HepG2 (cell line): ENCODE measurements at regions not wholly inside any gene's neighbourhood (a gene's known extent, or its start where the extent isn't known, plus 50 kb on each side); places are given as distances from the start of the nearest gene placed in this dataset.

Source experiments
- ATAC-seq: fragments of 200-7000 bp; cut with Tn5 transposase; 3 replicates; pipeline ENCODE4 v1.9.1; 2020; ENCODE audit warnings: mild to moderate bottlenecking, moderate library complexity
- BruUV-seq: library from RNA; stranded (reverse); fragments of 400-500 nt; replicated peaks from 2 replicates; lab custom pipeline; 2021; lab: Mats Ljungman, UMichigan
- CTCF ChIA-PET: fragments of 300-600 bp; formaldehyde crosslinking; extraction: SDS; loops from one replicate; lab custom pipeline; 2021; ENCODE audit warnings: low total read pairs, inconsistent platforms, low intra/inter-chr PET ratio; lab: Yijun Ruan, JAX
- POLR2A ChIA-PET: fragments of 350-600 bp; sonication (Branson Sonifier 250); formaldehyde crosslinking; loops from one replicate; lab custom pipeline; 2020; ENCODE audit warnings: antibody characterized with exemption, inconsistent platforms; lab: Yijun Ruan, JAX
- DNase-seq: peaks from one replicate; pipeline ENCODE4 v3.0.0-alpha.2; 2015; ENCODE audit warnings: low spot score
- FAIRE-seq: peaks from 3 replicates; lab custom pipeline; 2011; peaks lifted over from hg19 to GRCh38; lab: Jason Lieb, UNC
- H2AFZ ChIP-seq: one replicate; pipeline ENCODE4 v1.6.1; 2011; ENCODE audit warnings: low read length, inconsistent platforms
- H3K27ac ChIP-seq: fragments of 300-600 bp; 3 replicates; pipeline ENCODE4 v1.8.0; 2011; ENCODE audit warnings: mixed run types, mild to moderate bottlenecking, mixed read lengths, low read length, inconsistent platforms; ENCODE audit not compliant: insufficient read depth; ENCODE audit errors: extremely low read length
- H3K27me3 ChIP-seq, 2 experiments: fragments of 200-600 bp in 1 of 2; 2 replicates in 1 of 2; 3 replicates in 1 of 2; pipeline versions ENCODE4 v1.6.0 to v1.8.0; 2011; ENCODE audit warnings: low read length in 2 of 2, mild to moderate bottlenecking in 2 of 2, moderate library complexity in 2 of 2, inconsistent platforms in 1 of 2; ENCODE audit not compliant: insufficient read depth in 2 of 2, control insufficient read depth in 1 of 2
- H3K36me3 ChIP-seq, 2 experiments: fragments of 200-600 bp in 1 of 2; replicated peaks in 1 of 2; 2 replicates in 1 of 2; 3 replicates in 1 of 2; pipeline versions ENCODE4 v1.5.1 to v1.8.0; 2011; ENCODE audit warnings: low read length in 2 of 2, inconsistent platforms in 1 of 2; ENCODE audit not compliant: insufficient read depth in 2 of 2, control insufficient read depth in 1 of 2
- H3K4me1 ChIP-seq: 2 replicates; pipeline ENCODE4 v1.5.1; 2012; ENCODE audit warnings: low read length, inconsistent platforms; ENCODE audit not compliant: insufficient read depth
- H3K4me2 ChIP-seq: 2 replicates; pipeline ENCODE4 v1.6.0; 2011; ENCODE audit warnings: low read depth, low read length, inconsistent platforms
- H3K4me3 ChIP-seq, 3 experiments: fragments of 200-600 bp in 1 of 3; sonication (generic), shearing (Covaris generic) in 1 of 3; replicated peaks in 1 of 3; 2 replicates each; pipeline ENCODE4 v1.5.1; 2011 to 2016; ENCODE audit warnings: low read length in 3 of 3, inconsistent platforms in 2 of 3, low read depth in 2 of 3, mild to moderate bottlenecking in 2 of 3, control low read depth in 1 of 3, mixed read lengths in 1 of 3; ENCODE audit not compliant: insufficient read depth in 1 of 3
- H3K79me2 ChIP-seq: one replicate; pipeline ENCODE4 v1.6.1; 2011; ENCODE audit warnings: low read length, inconsistent platforms; ENCODE audit not compliant: insufficient read depth
- H3K9ac ChIP-seq: 2 replicates; pipeline ENCODE4 v1.6.0; 2011; ENCODE audit warnings: mild to moderate bottlenecking, low read depth, low read length, inconsistent platforms; ENCODE audit not compliant: insufficient read depth
- H3K9me3 ChIP-seq: 2 replicates; pipeline ENCODE4 v1.5.1; 2012; ENCODE audit warnings: mild to moderate bottlenecking, low read length
- H4K20me1 ChIP-seq: 2 replicates; pipeline ENCODE4 v1.6.0; 2011; ENCODE audit warnings: inconsistent platforms, mild to moderate bottlenecking, low read length, moderate library complexity; ENCODE audit not compliant: insufficient read depth
- ADNP ChIP-seq: sonication (generic); formaldehyde crosslinking; IDR thresholded peaks from 2 replicates; pipeline ENCODE4 v1.4.0; 2020; ENCODE audit warnings: missing genetic modification reagents
- ATF7-NPFF ChIP-seq: sonication (generic); formaldehyde crosslinking; IDR thresholded peaks from 2 replicates; pipeline ENCODE4 v1.8.1; 2023; ENCODE audit warnings: mild to moderate bottlenecking, low read depth, missing genetic modification reagents, moderate library complexity
- DMTF1 ChIP-seq: sonication (generic); formaldehyde crosslinking; IDR thresholded peaks from 2 replicates; pipeline ENCODE4 v1.4.0; 2020; ENCODE audit warnings: mild to moderate bottlenecking, missing genetic modification reagents
- DRAP1 ChIP-seq: IDR thresholded peaks from 2 replicates; pipeline ENCODE4 v1.6.1; 2016; ENCODE audit warnings: missing genetic modification reagents, missing compliant biosample characterization
- ELK4 ChIP-seq: sonication (generic); formaldehyde crosslinking; IDR thresholded peaks from 2 replicates; pipeline ENCODE4 v1.9.0; 2021; ENCODE audit warnings: missing genetic modification reagents, borderline replicate concordance
- EP300 ChIP-seq, 3 experiments: sonication (generic) in 1 of 3; formaldehyde crosslinking in 1 of 3; IDR thresholded peaks; 2 replicates each; pipeline versions ENCODE4 v1.5.1 to v1.6.1; 2011 to 2020; ENCODE audit warnings: low read depth in 2 of 3, low read length in 2 of 3, borderline replicate concordance in 1 of 3, improper control_type of control experiment in 1 of 3, mild to moderate bottlenecking in 1 of 3, missing genetic modification reagents in 1 of 3, moderate library complexity in 1 of 3
- HINFP ChIP-seq: sonication (generic); formaldehyde crosslinking; IDR thresholded peaks from 2 replicates; pipeline ENCODE4 v1.4.0; 2020; ENCODE audit warnings: low read depth, mild to moderate bottlenecking, missing genetic modification reagents
- HMG20A ChIP-seq: IDR thresholded peaks from 2 replicates; pipeline ENCODE4 v1.6.1; 2016; ENCODE audit warnings: borderline replicate concordance
- NCOR1 ChIP-seq: fragments of 200-600 bp; sonication (generic); IDR thresholded peaks from 2 replicates; pipeline ENCODE4 v1.7.0; 2017; ENCODE audit warnings: antibody characterized with exemption, low read length, borderline replicate concordance
- ZBTB14 ChIP-seq: sonication (generic); formaldehyde crosslinking; IDR thresholded peaks from 2 replicates; pipeline ENCODE4 v1.4.0; 2020; ENCODE audit warnings: missing genetic modification reagents
- ZFP82 ChIP-seq: sonication (generic); formaldehyde crosslinking; IDR thresholded peaks from 2 replicates; pipeline ENCODE4 v1.5.1; 2020; ENCODE audit warnings: mild to moderate bottlenecking, missing genetic modification reagents, borderline replicate concordance
- ZNF224 ChIP-seq: sonication (generic); formaldehyde crosslinking; IDR thresholded peaks from 2 replicates; pipeline ENCODE4 v1.5.0; 2020; ENCODE audit warnings: mild to moderate bottlenecking, missing genetic modification reagents
- ZNF879 ChIP-seq: sonication (generic); formaldehyde crosslinking; IDR thresholded peaks from 2 replicates; pipeline ENCODE4 v1.8.1; 2023; ENCODE audit warnings: missing genetic modification reagents
- WGBS: methylation state at CpG from one replicate; pipeline ENCODE4 v1.1.6; 2017; ENCODE audit warnings: low lambda C conversion rate; 5-methylcytosine and 5-hydroxymethylcytosine counted together
- in situ Hi-C: cut with HindIII; loops from 2 replicates; pipeline ENCODE4 v1.10.0; 2017; ENCODE audit warnings: low pct_unique_long_range_greater_than_20kb; ENCODE audit not compliant: extremely low pct_ligation_motif_present
- intact Hi-C: fragments of 100-400 bp; cut with micrococcal nuclease; formaldehyde crosslinking; loops from one replicate; pipeline ENCODE4 v1.10.0; 2022; ENCODE audit not compliant: unreplicated experiment

- Histone ChIP-seq H3K79me2 (no peaks in the 10 kb centered on the region), H3K4me1 (peaks cover 84% of the 10 kb centered on the region), H3K36me3 (no peaks in the 10 kb centered on the region), H3K27ac (no peak overlapping the region), H3K9me3 (no peaks in the 10 kb centered on the region), H4K20me1 (no peaks in the 10 kb centered on the region), H3K4me3 (no peak overlapping the region), H3K4me2 (no peak overlapping the region), H3K9ac (no peak overlapping the region), H3K27me3 (no peaks in the 10 kb centered on the region), H2AFZ (no peak overlapping the region)
- ChIA-PET CTCF (no interaction called here), POLR2A (no interaction called here)
- intact Hi-C loops (no loop called here), in situ Hi-C loops (loop anchor here (5.0 to 25.0 kb wide), 2 partner anchors 139 to 206 kb away; partner anchors contain the start of genes CCND1 and MYEOV)
- no peak for TF ChIP-seq NCOR1
- TF ChIP-seq EP300 (IDR thresholded peaks at IDR 0.05; ENCODE audit: low read depth in 2 of 2, low read length in 2 of 2): no peak
- no peak for TF ChIP-seq EP300 (CRISPR knock-in tag; IDR thresholded peaks at IDR 0.05; ENCODE audit: borderline replicate concordance)
- no peak for TF ChIP-seq ELK4
- no peak for TF ChIP-seq ZFP82 (CRISPR knock-in tag)
- no peak for TF ChIP-seq ATF7-NPFF (CRISPR knock-in tag)
- no peak for TF ChIP-seq ZBTB14 (CRISPR knock-in tag)
- no peak for TF ChIP-seq ADNP (CRISPR knock-in tag)
- TF ChIP-seq ZNF879 (CRISPR knock-in tag): no peak
- TF ChIP-seq ZNF224 (CRISPR knock-in tag): no peak
- TF ChIP-seq DMTF1 (CRISPR knock-in tag): no peak
- TF ChIP-seq HINFP (CRISPR knock-in tag): no peak
- TF ChIP-seq DRAP1 (CRISPR knock-in tag): no peak
- TF ChIP-seq HMG20A (CRISPR knock-in tag): no peak
- 69% methylated on average over 5 of the region's 5 CpGs for WGBS
- no TSS peak for BruUV-seq
- FAIRE-seq (no peak), DNase-seq (no peak), ATAC-seq (no peak)
Measured at GRCh38 chr11:69431136-69431535, 50.3 kb upstream of the LINC01488 start.
